Uterus (tissue), 2 donors: ENCODE measurements at regions not wholly inside any gene's neighbourhood (a gene's known extent, or its start where the extent isn't known, plus 50 kb on each side); places are given as distances from the start of the nearest gene placed in this dataset.
"Not testable (repeated sequence)": the region's sequence is repeated elsewhere in the genome, so short reads cannot be mapped to it uniquely, and the experiment has no call there.

Source experiments
- POLR2A ChIP-seq, 2 donors: fragments of 450-650 bp; IDR thresholded peaks; one replicate each; pipeline ENCODE4 v1.6.1; 2016; ENCODE audit warnings: antibody characterized with exemption in 2 of 2, mild to moderate bottlenecking in 1 of 2, moderate library complexity in 1 of 2
- TF ChIP-seq, protein P1 (sequence below), 4 experiments: fragments of 200-600 bp in 2 of 4; fragments of 450-650 bp in 2 of 4; sonication (generic) in 2 of 4; IDR thresholded peaks; one replicate each; pipeline ENCODE4 v1.5.1; 2016 to 2019; ENCODE audit warnings: antibody characterized with exemption in 4 of 4, mild to moderate bottlenecking in 2 of 4, moderate library complexity in 1 of 4

DNA sequence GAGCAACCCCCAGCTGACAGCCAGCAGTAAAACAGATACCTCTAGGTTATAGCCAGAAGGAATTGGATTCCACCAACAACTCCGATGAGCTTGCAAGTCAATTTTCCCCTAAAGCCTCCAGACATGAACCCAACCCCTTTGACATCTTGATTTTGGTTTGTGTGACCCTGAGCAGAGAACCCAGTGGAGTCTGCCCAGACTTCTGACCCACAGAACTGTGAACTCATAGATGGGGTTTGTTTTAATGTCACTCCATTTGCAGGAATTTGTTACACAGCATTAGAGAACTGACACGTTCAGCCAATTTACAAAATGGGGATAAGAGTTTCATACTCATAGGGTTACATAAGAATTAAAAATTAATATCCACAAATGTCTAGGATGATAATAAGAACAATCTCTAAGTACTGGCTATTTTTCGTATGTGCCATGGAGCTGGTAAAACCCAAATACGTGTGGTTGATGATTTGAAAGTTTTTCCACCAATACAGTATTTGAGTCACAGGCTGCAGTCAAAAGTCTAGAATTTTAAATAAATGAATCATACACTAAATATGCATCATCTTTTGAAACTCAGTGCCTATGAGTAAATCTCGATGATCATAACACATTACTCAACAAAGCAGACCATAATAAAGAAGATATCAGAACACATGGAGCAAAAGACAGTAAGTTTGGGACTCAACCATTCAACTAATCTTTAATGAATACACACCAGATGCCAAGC is 380.0 kb downstream of the ANAPC1 start:
- TF ChIP-seq, protein P1, sequence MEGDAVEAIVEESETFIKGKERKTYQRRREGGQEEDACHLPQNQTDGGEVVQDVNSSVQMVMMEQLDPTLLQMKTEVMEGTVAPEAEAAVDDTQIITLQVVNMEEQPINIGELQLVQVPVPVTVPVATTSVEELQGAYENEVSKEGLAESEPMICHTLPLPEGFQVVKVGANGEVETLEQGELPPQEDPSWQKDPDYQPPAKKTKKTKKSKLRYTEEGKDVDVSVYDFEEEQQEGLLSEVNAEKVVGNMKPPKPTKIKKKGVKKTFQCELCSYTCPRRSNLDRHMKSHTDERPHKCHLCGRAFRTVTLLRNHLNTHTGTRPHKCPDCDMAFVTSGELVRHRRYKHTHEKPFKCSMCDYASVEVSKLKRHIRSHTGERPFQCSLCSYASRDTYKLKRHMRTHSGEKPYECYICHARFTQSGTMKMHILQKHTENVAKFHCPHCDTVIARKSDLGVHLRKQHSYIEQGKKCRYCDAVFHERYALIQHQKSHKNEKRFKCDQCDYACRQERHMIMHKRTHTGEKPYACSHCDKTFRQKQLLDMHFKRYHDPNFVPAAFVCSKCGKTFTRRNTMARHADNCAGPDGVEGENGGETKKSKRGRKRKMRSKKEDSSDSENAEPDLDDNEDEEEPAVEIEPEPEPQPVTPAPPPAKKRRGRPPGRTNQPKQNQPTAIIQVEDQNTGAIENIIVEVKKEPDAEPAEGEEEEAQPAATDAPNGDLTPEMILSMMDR (IDR thresholded peaks at IDR 0.05) = not testable (repeated sequence)
- TF ChIP-seq POLR2A (IDR thresholded peaks at IDR 0.05) = not testable (repeated sequence)
